Endothelial cell of umbilical vein (primary cell): ENCODE measurements at regions not wholly inside any gene's neighbourhood (a gene's known extent, or its start where the extent isn't known, plus 50 kb on each side); places are given as distances from the start of the nearest gene placed in this dataset.

Experiments used
- BruUV-seq: library from RNA; stranded (reverse); fragments of 400-500 nt; replicated peaks from 2 replicates; lab custom pipeline; 2021; lab: Mats Ljungman, UMichigan
- CTCF ChIA-PET: fragments of 300-600, 350-600 bp; sonication (Branson Sonifier 250); formaldehyde crosslinking; loops from one replicate; lab custom pipeline; 2021; ENCODE audit warnings: antibody characterized with exemption, inconsistent platforms; lab: Charles Lee
- POLR2A ChIA-PET: fragments of 300-600, 350-600 bp; sonication (Branson Sonifier 250); formaldehyde crosslinking; loops from one replicate; lab custom pipeline; 2021; ENCODE audit warnings: antibody characterized with exemption, inconsistent platforms; lab: Charles Lee
- DNase-seq: peaks from one replicate; pipeline ENCODE4 v3.0.0-alpha.2; 2011; ENCODE audit warnings: low read depth, low spot score
- FAIRE-seq: peaks from 2 replicates; lab custom pipeline; 2011; peaks lifted over from hg19 to GRCh38; lab: Jason Lieb, UNC
- H2AFZ ChIP-seq: 2 replicates; pipeline ENCODE4 v1.6.0; 2012; ENCODE audit warnings: low read depth, low read length, control low read depth, inconsistent platforms
- H3K27ac ChIP-seq: 2 replicates; pipeline ENCODE4 v1.5.1; 2011; ENCODE audit warnings: low read depth, mild to moderate bottlenecking, control low read depth, low read length, moderate library complexity; ENCODE audit not compliant: insufficient read depth
- H3K27me3 ChIP-seq, 2 experiments: 2 replicates each; pipeline versions ENCODE4 v1.6.0 to v1.6.1; 2011; ENCODE audit warnings: low read length in 2 of 2, mixed read lengths in 1 of 2; ENCODE audit not compliant: control insufficient read depth in 2 of 2, insufficient read depth in 2 of 2
- H3K36me3 ChIP-seq, 2 experiments: 2 replicates in 1 of 2; 3 replicates in 1 of 2; pipeline ENCODE4 v1.5.1; 2011; ENCODE audit warnings: low read length in 2 of 2, mild to moderate bottlenecking in 1 of 2, moderate library complexity in 1 of 2; ENCODE audit not compliant: control insufficient read depth in 2 of 2, insufficient read depth in 2 of 2; ENCODE audit errors: extremely low read depth in 1 of 2
- H3K4me1 ChIP-seq: 3 replicates; pipeline ENCODE4 v1.5.1; 2011; ENCODE audit warnings: mild to moderate bottlenecking, low read length; ENCODE audit not compliant: control insufficient read depth, insufficient read depth; ENCODE audit errors: extremely low read depth
- H3K4me2 ChIP-seq: 2 replicates; pipeline ENCODE4 v1.6.1; 2011; ENCODE audit warnings: low read length, control low read depth, mixed read lengths; ENCODE audit not compliant: insufficient read depth
- H3K4me3 ChIP-seq, 3 experiments: fragments of 200-600 bp in 1 of 3; sonication (generic), shearing (Covaris generic) in 1 of 3; replicated peaks in 1 of 3; 2 replicates each; pipeline ENCODE4 v1.5.1; 2011 to 2016; ENCODE audit warnings: control low read depth in 3 of 3, low read length in 3 of 3, mild to moderate bottlenecking in 2 of 3, inconsistent platforms in 1 of 3, low read depth in 1 of 3, moderate library complexity in 1 of 3; ENCODE audit not compliant: insufficient read depth in 1 of 3
- H3K79me2 ChIP-seq: 2 replicates; pipeline ENCODE4 v1.6.0; 2012; ENCODE audit warnings: low read length, inconsistent platforms; ENCODE audit not compliant: control insufficient read depth, insufficient read depth
- H3K9ac ChIP-seq: replicated peaks from 2 replicates; pipeline ENCODE3; 2011; ENCODE audit warnings: low read length, control low read depth; ENCODE audit not compliant: insufficient read depth; ENCODE audit errors: extremely low read depth
- H3K9me1 ChIP-seq: replicated peaks from 3 replicates; pipeline ENCODE4 v1.6.0; 2011; ENCODE audit warnings: mild to moderate bottlenecking, low read length; ENCODE audit not compliant: control insufficient read depth, insufficient read depth; ENCODE audit errors: extremely low read depth
- H3K9me3 ChIP-seq: replicated peaks from 2 replicates; pipeline ENCODE4 v1.5.1; 2012; ENCODE audit warnings: low read length, inconsistent platforms; ENCODE audit not compliant: control insufficient read depth, insufficient read depth
- H4K20me1 ChIP-seq: replicated peaks from 2 replicates; pipeline ENCODE3; 2011; ENCODE audit warnings: mild to moderate bottlenecking, low read length; ENCODE audit not compliant: control insufficient read depth, insufficient read depth; ENCODE audit errors: extremely low read depth
- GATA2 ChIP-seq: IDR thresholded peaks from 2 replicates; pipeline ENCODE4 v1.7.0; 2011; ENCODE audit warnings: low read depth, mild to moderate bottlenecking, moderate library complexity, mixed read lengths, low read length; ENCODE audit not compliant: insufficient read length, insufficient read depth
- JUN ChIP-seq: IDR thresholded peaks from 2 replicates; pipeline ENCODE4 v1.6.1; 2011; ENCODE audit warnings: borderline replicate concordance, low read depth; ENCODE audit not compliant: insufficient read length, insufficient read depth
- MAX ChIP-seq: IDR thresholded peaks from 2 replicates; pipeline ENCODE4 v1.6.1; 2011; ENCODE audit not compliant: insufficient read depth, insufficient read length
- MYC ChIP-seq: IDR thresholded peaks from one replicate; pipeline ENCODE4 v1.6.1; 2011; ENCODE audit warnings: mild to moderate bottlenecking, low read depth, low read length
- POLR2AphosphoS5 ChIP-seq: IDR thresholded peaks from 2 replicates; pipeline ENCODE4 v1.6.1; 2012; ENCODE audit warnings: low read depth, mild to moderate bottlenecking, control low read depth, low read length, moderate library complexity; ENCODE audit not compliant: insufficient read depth
- dilution Hi-C: fragments of 300-500 bp; cut with MboI; formaldehyde crosslinking; loops from one replicate; pipeline ENCODE4 v1.15.0; 2019; ENCODE audit warnings: low sequenced_read_pairs; ENCODE audit not compliant: extremely low pct_ligation_motif_present
- intact Hi-C: fragments of 100-400 bp; cut with micrococcal nuclease; formaldehyde crosslinking; loops from one replicate; pipeline ENCODE4 v1.10.0; 2022

GRCh38 chr12:93039062-93039461 lies 110.0 kb upstream of the EEA1 start:
- intact Hi-C loops, result no loop called here
- no peak overlapping the region for H3K27ac ChIP-seq
- ChIA-PET POLR2A (interaction anchor here (0.7 kb wide), 1 partner anchor 92 kb away, joined by 4 read pairs; no protein-coding TSS in a partner anchor), CTCF (no interaction called here)
- no peaks in the 10 kb centered on the region for H3K4me1 ChIP-seq
- H3K4me3 ChIP-seq, result no peak overlapping the region
- DNase-seq (no peak), FAIRE-seq (no peak)
- BruUV-seq, result no TSS peak
- no peaks in the 10 kb centered on the region for H3K36me3 ChIP-seq
- H3K9me3 ChIP-seq, result no peaks in the 10 kb centered on the region
- no peaks in the 10 kb centered on the region for H3K79me2 ChIP-seq
- no peaks in the 10 kb centered on the region for H3K9me1 ChIP-seq
- no peak overlapping the region for H3K9ac ChIP-seq
- H2AFZ ChIP-seq, result no peak overlapping the region
- H3K27me3 ChIP-seq, result no peaks in the 10 kb centered on the region
- H3K4me2 ChIP-seq, result no peak overlapping the region
- dilution Hi-C loops, result no loop called here
- no peaks in the 10 kb centered on the region for H4K20me1 ChIP-seq
- no peak for TF ChIP-seq MYC
- no peak for TF ChIP-seq JUN
- no peak for TF ChIP-seq POLR2AphosphoS5
- TF ChIP-seq MAX, result no peak

GRCh38 chr12:93039930-93040329 lies 110.8 kb upstream of the EEA1 start:
- Histone ChIP-seq H3K79me2 (no peaks in the 10 kb centered on the region), H3K4me1 (no peaks in the 10 kb centered on the region), H3K4me2 (no peak overlapping the region), H3K27ac (no peak overlapping the region), H2AFZ (no peak overlapping the region), H4K20me1 (no peaks in the 10 kb centered on the region), H3K27me3 (no peaks in the 10 kb centered on the region), H3K9me3 (no peaks in the 10 kb centered on the region), H3K9ac (no peak overlapping the region), H3K9me1 (no peaks in the 10 kb centered on the region), H3K36me3 (no peaks in the 10 kb centered on the region), H3K4me3 (no peak overlapping the region)
- dilution Hi-C loops, result no loop called here
- intact Hi-C loops, result no loop called here
- BruUV-seq, result no TSS peak
- DNase-seq (no peak), FAIRE-seq (no peak)
- no peak for TF ChIP-seq GATA2
- POLR2A ChIA-PET, result no interaction called here
- CTCF ChIA-PET, result interaction anchor here (1.6 kb wide), 1 partner anchor 52 kb away, joined by 6 read pairs; no protein-coding TSS in a partner anchor
